ENCODE measurements at regions not wholly inside any gene's neighbourhood (a gene's known extent, or its start where the extent isn't known, plus 50 kb on each side); places are given as distances from the start of the nearest gene placed in this dataset.

DNA sequence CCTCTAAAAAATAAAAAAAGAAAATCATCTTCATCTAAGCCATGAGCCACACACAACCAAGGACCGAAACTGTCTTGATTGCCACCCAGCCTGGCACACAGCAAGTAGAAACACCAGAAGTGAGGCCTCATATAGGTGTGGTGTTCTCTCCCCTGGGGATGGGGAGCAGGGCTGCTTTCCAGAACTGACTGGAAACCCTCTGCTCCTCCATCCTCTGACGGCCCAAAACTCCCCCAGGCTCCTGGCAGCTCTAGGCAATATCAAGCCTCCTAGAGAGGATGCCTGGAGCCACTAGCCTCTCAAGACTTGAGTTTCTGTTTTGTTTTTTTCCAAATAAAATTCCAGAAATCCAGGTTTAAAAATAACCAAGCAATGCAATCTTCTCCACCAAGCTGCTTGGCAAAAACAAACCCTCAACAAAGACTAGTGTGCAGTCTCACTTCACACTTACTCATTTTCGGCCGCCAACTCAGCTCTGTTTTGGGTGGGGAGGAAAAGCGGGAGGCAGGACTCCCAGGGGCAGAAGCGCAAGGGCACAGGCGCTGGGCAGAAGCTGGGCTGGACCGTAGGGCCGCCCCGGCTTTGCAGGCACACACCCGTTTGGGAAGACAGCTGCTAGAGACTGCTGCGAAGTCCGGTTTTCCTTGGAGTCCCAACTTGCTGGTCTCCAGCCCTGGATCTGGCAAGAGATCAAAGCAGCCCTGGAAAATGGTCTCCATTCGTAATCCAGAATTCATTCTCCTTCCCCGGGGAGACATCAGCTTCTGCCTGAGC, 78.2 kb upstream of the CAPZB start:
- Histone ChIP-seq H3K36me3 (ENCODE audit: control insufficient read depth, insufficient read depth, low read length) (no peaks in the 10 kb centered on the region), H3K4me1 (no peaks in the 10 kb centered on the region), H3K9me3 (no peaks in the 10 kb centered on the region), H3K27me3 (replicated peaks; ENCODE audit: control insufficient read depth, insufficient read depth, low read length) (no peaks in the 10 kb centered on the region), H3K4me3 (ENCODE audit: low read depth, low read length) (no peak overlapping the region)
- intact Hi-C loops (cut with micrococcal nuclease; ENCODE audit: unreplicated experiment): no loop called here
- Mint-ChIP-seq H3K27ac (ENCODE audit: unreplicated experiment) (no peak overlapping the region), H3K9me3 (ENCODE audit: unreplicated experiment) (no peaks in the 10 kb centered on the region), H3K36me3 (ENCODE audit: insufficient read depth, unreplicated experiment) (no peaks in the 10 kb centered on the region), H3K27me3 (ENCODE audit: insufficient read depth, unreplicated experiment) (no peaks in the 10 kb centered on the region), H3K4me1 (ENCODE audit: low read depth, unreplicated experiment) (no peaks in the 10 kb centered on the region), H3K4me3 (ENCODE audit: unreplicated experiment) (no peak overlapping the region)
- TF ChIP-seq, protein P1, sequence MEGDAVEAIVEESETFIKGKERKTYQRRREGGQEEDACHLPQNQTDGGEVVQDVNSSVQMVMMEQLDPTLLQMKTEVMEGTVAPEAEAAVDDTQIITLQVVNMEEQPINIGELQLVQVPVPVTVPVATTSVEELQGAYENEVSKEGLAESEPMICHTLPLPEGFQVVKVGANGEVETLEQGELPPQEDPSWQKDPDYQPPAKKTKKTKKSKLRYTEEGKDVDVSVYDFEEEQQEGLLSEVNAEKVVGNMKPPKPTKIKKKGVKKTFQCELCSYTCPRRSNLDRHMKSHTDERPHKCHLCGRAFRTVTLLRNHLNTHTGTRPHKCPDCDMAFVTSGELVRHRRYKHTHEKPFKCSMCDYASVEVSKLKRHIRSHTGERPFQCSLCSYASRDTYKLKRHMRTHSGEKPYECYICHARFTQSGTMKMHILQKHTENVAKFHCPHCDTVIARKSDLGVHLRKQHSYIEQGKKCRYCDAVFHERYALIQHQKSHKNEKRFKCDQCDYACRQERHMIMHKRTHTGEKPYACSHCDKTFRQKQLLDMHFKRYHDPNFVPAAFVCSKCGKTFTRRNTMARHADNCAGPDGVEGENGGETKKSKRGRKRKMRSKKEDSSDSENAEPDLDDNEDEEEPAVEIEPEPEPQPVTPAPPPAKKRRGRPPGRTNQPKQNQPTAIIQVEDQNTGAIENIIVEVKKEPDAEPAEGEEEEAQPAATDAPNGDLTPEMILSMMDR (IDR thresholded peaks at IDR 0.05; ENCODE audit: insufficient read depth in 1 of 2, low read depth in 1 of 2, low read length in 1 of 2, severe bottlenecking in 1 of 2, unreplicated experiment in 1 of 2): no peak
- no peak for DNase-seq
- ChIA-PET CTCF (no interaction called here), POLR2A (no interaction called here)
- no TSS peak for BruUV-seq (replicated peaks)

DNA sequence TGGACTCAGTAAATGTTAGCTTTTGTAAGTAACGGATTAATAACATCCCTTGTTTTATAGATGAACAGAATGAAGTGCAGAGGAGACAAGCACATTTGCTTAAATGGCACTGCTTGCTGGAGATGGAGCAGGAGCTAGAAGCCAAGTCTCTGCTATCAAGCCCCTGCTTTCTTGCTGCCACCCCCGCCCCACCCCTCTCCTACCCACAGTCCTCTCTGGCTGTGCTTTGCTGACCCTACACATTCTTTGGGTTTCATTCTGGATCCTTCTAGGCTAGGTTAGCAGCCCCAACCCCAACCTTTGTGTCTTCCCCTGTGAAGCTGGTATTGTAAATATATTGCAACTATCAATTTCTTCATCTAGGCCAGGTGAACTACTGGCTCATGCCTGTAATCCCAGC, 77.5 kb upstream of the CAPZB start:
- Mint-ChIP-seq H3K4me1 (ENCODE audit: low read depth, unreplicated experiment) (no peaks in the 10 kb centered on the region), H3K9me3 (ENCODE audit: unreplicated experiment) (no peaks in the 10 kb centered on the region), H3K36me3 (ENCODE audit: insufficient read depth, unreplicated experiment) (no peaks in the 10 kb centered on the region), H3K27me3 (ENCODE audit: insufficient read depth, unreplicated experiment) (peaks cover 3% of the 10 kb centered on the region), H3K4me3 (ENCODE audit: unreplicated experiment) (no peak overlapping the region), H3K27ac (ENCODE audit: unreplicated experiment) (no peak overlapping the region)
- ChIA-PET CTCF (interaction anchor here (0.6 kb wide), 1 partner anchor 90 kb away, joined by 9 read pairs; no protein-coding TSS in a partner anchor), POLR2A (no interaction called here)
- no peaks in the 10 kb centered on the region for H3K4me1 ChIP-seq
- BruUV-seq (replicated peaks): no TSS peak
- no peaks in the 10 kb centered on the region for H3K36me3 ChIP-seq (ENCODE audit: control insufficient read depth, insufficient read depth, low read length)
- DNase-seq: no peak
- H3K4me3 ChIP-seq (ENCODE audit: low read depth, low read length): no peak overlapping the region
- H3K27me3 ChIP-seq (replicated peaks; ENCODE audit: control insufficient read depth, insufficient read depth, low read length): no peaks in the 10 kb centered on the region
- H3K9me3 ChIP-seq: no peaks in the 10 kb centered on the region
- TF ChIP-seq, protein P1 (IDR thresholded peaks at IDR 0.05; ENCODE audit: insufficient read depth in 1 of 2, low read depth in 1 of 2, low read length in 1 of 2, severe bottlenecking in 1 of 2, unreplicated experiment in 1 of 2): no peak
- intact Hi-C loops (cut with micrococcal nuclease; ENCODE audit: unreplicated experiment): no loop called here

DNA sequence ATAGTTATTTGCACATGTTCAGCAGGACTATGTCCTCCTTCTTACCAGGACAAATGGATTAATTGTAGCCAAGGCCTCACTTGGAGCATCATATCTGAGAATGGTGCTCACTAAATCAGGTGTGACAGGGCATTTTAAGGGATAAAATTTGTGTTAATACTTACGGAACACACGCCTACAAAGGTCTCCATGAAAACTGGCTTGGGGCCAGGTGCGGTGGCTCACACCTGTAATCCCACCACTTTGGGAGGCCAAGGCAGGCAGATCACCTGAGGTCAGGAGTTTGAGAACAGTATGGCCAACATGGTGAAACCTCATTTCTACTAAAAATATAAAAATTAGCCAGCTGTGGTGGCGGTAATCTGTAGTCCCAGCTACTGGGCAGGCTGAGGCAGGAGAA, 75.1 kb upstream of the CAPZB start:
- no peaks in the 10 kb centered on the region for H3K4me1 ChIP-seq
- no peaks in the 10 kb centered on the region for H3K27me3 ChIP-seq (replicated peaks; ENCODE audit: control insufficient read depth, insufficient read depth, low read length)
- H3K4me3 Mint-ChIP-seq (ENCODE audit: unreplicated experiment): no peak overlapping the region
- H3K4me1 Mint-ChIP-seq (ENCODE audit: low read depth, unreplicated experiment): no peaks in the 10 kb centered on the region
- BruUV-seq (replicated peaks): no TSS peak
- no peaks in the 10 kb centered on the region for H3K36me3 ChIP-seq (ENCODE audit: control insufficient read depth, insufficient read depth, low read length)
- no peak overlapping the region for H3K4me3 ChIP-seq (ENCODE audit: low read depth, low read length)
- CTCF ChIA-PET: no interaction called here
- no peaks in the 10 kb centered on the region for H3K36me3 Mint-ChIP-seq (ENCODE audit: insufficient read depth, unreplicated experiment)
- POLR2A ChIA-PET: no interaction called here
- no peak for DNase-seq
- H3K9me3 Mint-ChIP-seq (ENCODE audit: unreplicated experiment): no peaks in the 10 kb centered on the region
- H3K27ac Mint-ChIP-seq (ENCODE audit: unreplicated experiment): no peak overlapping the region
- intact Hi-C loops (cut with micrococcal nuclease; ENCODE audit: unreplicated experiment): no loop called here
- peaks cover 6% of the 10 kb centered on the region for H3K27me3 Mint-ChIP-seq (ENCODE audit: insufficient read depth, unreplicated experiment)
- TF ChIP-seq, protein P1 (IDR thresholded peaks at IDR 0.05; ENCODE audit: insufficient read depth in 1 of 2, low read depth in 1 of 2, low read length in 1 of 2, severe bottlenecking in 1 of 2, unreplicated experiment in 1 of 2): no peak
- H3K9me3 ChIP-seq: no peaks in the 10 kb centered on the region

All from Caco-2 (cell line).